Gastroesophageal sphincter (tissue), 3 donors: ENCODE measurements at regions not wholly inside any gene's neighbourhood (a gene's known extent, or its start where the extent isn't known, plus 50 kb on each side); places are given as distances from the start of the nearest gene placed in this dataset.

Experiments used
- EP300 ChIP-seq: sonication (generic); formaldehyde crosslinking; IDR thresholded peaks from one replicate; pipeline ENCODE4 v1.6.1; 2017; ENCODE audit warnings: antibody characterized with exemption, mild to moderate bottlenecking
- POLR2A ChIP-seq, 2 donors: fragments of 450-650 bp; IDR thresholded peaks; one replicate each; pipeline ENCODE4 v1.6.1; 2017; ENCODE audit warnings: antibody characterized with exemption in 2 of 2, mild to moderate bottlenecking in 2 of 2, moderate library complexity in 1 of 2
- POLR2AphosphoS5 ChIP-seq: sonication (generic); formaldehyde crosslinking; IDR thresholded peaks from one replicate; pipeline ENCODE4 v1.6.1; 2017; ENCODE audit warnings: antibody characterized with exemption
- TF ChIP-seq, protein P1 (sequence below), 4 experiments: fragments of 200-600 bp in 2 of 4; fragments of 450-650 bp in 2 of 4; sonication (generic) in 1 of 4; IDR thresholded peaks; one replicate each; pipeline ENCODE4 v1.5.1; 2017 to 2019; ENCODE audit warnings: antibody characterized with exemption in 4 of 4, mild to moderate bottlenecking in 2 of 4, moderate library complexity in 2 of 4

DNA sequence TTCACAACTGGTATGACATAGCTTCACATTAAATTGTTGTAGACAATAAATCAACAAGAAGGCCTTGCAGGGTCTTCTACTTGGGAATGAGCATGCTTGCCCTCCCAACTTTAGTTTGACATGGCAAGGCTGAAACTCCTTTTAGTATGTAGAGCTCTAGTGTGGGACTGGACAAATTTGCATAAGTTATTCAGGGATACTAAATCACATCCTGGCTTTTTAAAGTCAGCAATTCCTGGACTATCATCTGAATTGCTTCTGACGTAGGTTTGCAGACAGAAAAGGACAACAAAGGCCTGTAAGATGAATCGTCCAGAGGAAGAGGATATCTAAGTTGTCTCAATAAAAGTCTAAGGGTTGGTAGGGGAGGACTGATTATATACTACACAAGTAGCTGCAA, 123.0 kb upstream of the MAGEB16 start:
- TF ChIP-seq, protein P1, sequence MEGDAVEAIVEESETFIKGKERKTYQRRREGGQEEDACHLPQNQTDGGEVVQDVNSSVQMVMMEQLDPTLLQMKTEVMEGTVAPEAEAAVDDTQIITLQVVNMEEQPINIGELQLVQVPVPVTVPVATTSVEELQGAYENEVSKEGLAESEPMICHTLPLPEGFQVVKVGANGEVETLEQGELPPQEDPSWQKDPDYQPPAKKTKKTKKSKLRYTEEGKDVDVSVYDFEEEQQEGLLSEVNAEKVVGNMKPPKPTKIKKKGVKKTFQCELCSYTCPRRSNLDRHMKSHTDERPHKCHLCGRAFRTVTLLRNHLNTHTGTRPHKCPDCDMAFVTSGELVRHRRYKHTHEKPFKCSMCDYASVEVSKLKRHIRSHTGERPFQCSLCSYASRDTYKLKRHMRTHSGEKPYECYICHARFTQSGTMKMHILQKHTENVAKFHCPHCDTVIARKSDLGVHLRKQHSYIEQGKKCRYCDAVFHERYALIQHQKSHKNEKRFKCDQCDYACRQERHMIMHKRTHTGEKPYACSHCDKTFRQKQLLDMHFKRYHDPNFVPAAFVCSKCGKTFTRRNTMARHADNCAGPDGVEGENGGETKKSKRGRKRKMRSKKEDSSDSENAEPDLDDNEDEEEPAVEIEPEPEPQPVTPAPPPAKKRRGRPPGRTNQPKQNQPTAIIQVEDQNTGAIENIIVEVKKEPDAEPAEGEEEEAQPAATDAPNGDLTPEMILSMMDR (IDR thresholded peaks at IDR 0.05), result no peak
- TF ChIP-seq POLR2A (IDR thresholded peaks at IDR 0.05), result no peak
- no peak for TF ChIP-seq POLR2AphosphoS5
- TF ChIP-seq EP300, result no peak
